WTC11 (cell line): ENCODE measurements at regions not wholly inside any gene's neighbourhood (a gene's known extent, or its start where the extent isn't known, plus 50 kb on each side); places are given as distances from the start of the nearest gene placed in this dataset.

ENCODE experiments used
- CBFB ChIP-seq: sonication (generic); formaldehyde crosslinking; IDR thresholded peaks from 2 replicates; pipeline ENCODE4 v1.8.1; 2022; ENCODE audit warnings: mild to moderate bottlenecking, low read depth, missing genetic modification reagents
- CREB1 ChIP-seq: sonication (generic); formaldehyde crosslinking; IDR thresholded peaks from 2 replicates; pipeline ENCODE4 v1.8.0; 2023; ENCODE audit warnings: mild to moderate bottlenecking, missing genetic modification reagents
- ETV6 ChIP-seq: sonication (generic); formaldehyde crosslinking; IDR thresholded peaks from 2 replicates; pipeline ENCODE4 v1.8.1; 2022; ENCODE audit warnings: mild to moderate bottlenecking, missing genetic modification reagents
- JUN ChIP-seq: sonication (generic); formaldehyde crosslinking; IDR thresholded peaks from 2 replicates; pipeline ENCODE4 v1.8.0; 2023; ENCODE audit warnings: mild to moderate bottlenecking, missing genetic modification reagents
- NR2C2 ChIP-seq: sonication (generic); formaldehyde crosslinking; IDR thresholded peaks from 2 replicates; pipeline ENCODE4 v1.8.0; 2022; ENCODE audit warnings: mild to moderate bottlenecking, missing genetic modification reagents
- NR3C1 ChIP-seq: sonication (generic); formaldehyde crosslinking; conservative IDR thresholded peaks from 2 replicates; pipeline ENCODE4 v1.8.1; 2023; ENCODE audit warnings: low read depth, mild to moderate bottlenecking, missing genetic modification reagents
- SOX15 ChIP-seq: fragments of 250-450 bp; sonication (Bioruptor Pico); IDR thresholded peaks from 2 replicates; pipeline ENCODE4 v1.9.0; 2021; ENCODE audit warnings: mild to moderate bottlenecking
- TF ChIP-seq, protein P1 (sequence below): fragments of 200-600 bp; IDR thresholded peaks from 2 replicates; pipeline ENCODE4 v1.8.0; 2022; ENCODE audit warnings: antibody characterized with exemption
- TF ChIP-seq, protein P2 (sequence below): sonication (generic); formaldehyde crosslinking; IDR thresholded peaks from 2 replicates; pipeline ENCODE4 v1.8.1; 2023; ENCODE audit warnings: mild to moderate bottlenecking, missing genetic modification reagents

DNA sequence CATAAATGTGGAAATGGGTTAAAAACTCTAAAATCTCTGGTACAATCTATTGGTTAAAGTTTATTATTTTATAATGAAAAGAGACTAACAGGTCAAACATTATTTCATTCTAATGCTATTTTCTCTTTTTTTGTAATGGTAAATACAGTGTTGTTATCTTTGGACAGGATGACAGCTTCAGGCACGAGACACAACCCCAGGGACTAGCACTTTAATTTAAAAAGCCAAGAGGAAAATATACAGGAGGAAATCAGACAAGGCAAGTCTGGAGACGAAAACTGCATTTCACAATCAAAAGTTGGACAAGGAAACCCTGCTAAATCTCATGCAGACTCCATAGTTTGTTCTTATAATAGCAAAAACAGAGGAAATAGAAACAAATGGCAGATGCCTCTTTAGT, 589.1 kb upstream of the CDH8 start:
- TF ChIP-seq CBFB (CRISPR knock-in tag) (no peak), JUN (CRISPR knock-in tag) (no peak), ETV6 (CRISPR knock-in tag) (no peak), NR2C2 (CRISPR knock-in tag) (no peak), CREB1 (CRISPR knock-in tag) (no peak), NR3C1 (CRISPR knock-in tag) (no peak), SOX15 (CRISPR knock-in tag) (no peak)
- TF ChIP-seq, protein P1, sequence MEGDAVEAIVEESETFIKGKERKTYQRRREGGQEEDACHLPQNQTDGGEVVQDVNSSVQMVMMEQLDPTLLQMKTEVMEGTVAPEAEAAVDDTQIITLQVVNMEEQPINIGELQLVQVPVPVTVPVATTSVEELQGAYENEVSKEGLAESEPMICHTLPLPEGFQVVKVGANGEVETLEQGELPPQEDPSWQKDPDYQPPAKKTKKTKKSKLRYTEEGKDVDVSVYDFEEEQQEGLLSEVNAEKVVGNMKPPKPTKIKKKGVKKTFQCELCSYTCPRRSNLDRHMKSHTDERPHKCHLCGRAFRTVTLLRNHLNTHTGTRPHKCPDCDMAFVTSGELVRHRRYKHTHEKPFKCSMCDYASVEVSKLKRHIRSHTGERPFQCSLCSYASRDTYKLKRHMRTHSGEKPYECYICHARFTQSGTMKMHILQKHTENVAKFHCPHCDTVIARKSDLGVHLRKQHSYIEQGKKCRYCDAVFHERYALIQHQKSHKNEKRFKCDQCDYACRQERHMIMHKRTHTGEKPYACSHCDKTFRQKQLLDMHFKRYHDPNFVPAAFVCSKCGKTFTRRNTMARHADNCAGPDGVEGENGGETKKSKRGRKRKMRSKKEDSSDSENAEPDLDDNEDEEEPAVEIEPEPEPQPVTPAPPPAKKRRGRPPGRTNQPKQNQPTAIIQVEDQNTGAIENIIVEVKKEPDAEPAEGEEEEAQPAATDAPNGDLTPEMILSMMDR, result no peak
- TF ChIP-seq, protein P2, sequence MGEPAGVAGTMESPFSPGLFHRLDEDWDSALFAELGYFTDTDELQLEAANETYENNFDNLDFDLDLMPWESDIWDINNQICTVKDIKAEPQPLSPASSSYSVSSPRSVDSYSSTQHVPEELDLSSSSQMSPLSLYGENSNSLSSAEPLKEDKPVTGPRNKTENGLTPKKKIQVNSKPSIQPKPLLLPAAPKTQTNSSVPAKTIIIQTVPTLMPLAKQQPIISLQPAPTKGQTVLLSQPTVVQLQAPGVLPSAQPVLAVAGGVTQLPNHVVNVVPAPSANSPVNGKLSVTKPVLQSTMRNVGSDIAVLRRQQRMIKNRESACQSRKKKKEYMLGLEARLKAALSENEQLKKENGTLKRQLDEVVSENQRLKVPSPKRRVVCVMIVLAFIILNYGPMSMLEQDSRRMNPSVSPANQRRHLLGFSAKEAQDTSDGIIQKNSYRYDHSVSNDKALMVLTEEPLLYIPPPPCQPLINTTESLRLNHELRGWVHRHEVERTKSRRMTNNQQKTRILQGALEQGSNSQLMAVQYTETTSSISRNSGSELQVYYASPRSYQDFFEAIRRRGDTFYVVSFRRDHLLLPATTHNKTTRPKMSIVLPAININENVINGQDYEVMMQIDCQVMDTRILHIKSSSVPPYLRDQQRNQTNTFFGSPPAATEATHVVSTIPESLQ (CRISPR knock-in tag), result no peak
